GM23338 (cell line): ENCODE measurements at regions not wholly inside any gene's neighbourhood (a gene's known extent, or its start where the extent isn't known, plus 50 kb on each side); places are given as distances from the start of the nearest gene placed in this dataset.

Source experiments
- ATAC-seq: fragments of 200-7000 bp; cut with Tn5 transposase; 3 replicates; pipeline ENCODE4 v1.9.1; 2020
- DNase-seq: peaks from one replicate; pipeline ENCODE4 v3.0.0-alpha.2; 2015; ENCODE audit warnings: low spot score
- H2AFZ ChIP-seq: fragments of 200-600 bp; sonication (generic); 2 replicates; pipeline ENCODE4 v1.8.0; 2016; ENCODE audit warnings: antibody characterized with exemption, mild to moderate bottlenecking, moderate library complexity
- H3F3A ChIP-seq: fragments of 200-600 bp; sonication (generic); replicated peaks from 2 replicates; pipeline ENCODE4 v1.8.0; 2017; ENCODE audit warnings: antibody characterized with exemption, mixed run types, low read depth
- H3K27ac ChIP-seq: fragments of 200-600 bp; sonication (generic); 2 replicates; pipeline ENCODE4 v1.6.1; 2016; ENCODE audit warnings: low read depth
- H3K27me3 ChIP-seq: fragments of 200-600 bp; sonication (generic); 2 replicates; pipeline ENCODE4 v1.8.0; 2016; ENCODE audit warnings: mild to moderate bottlenecking, mixed run types, moderate library complexity; ENCODE audit not compliant: insufficient read depth
- H3K36me3 ChIP-seq: fragments of 200-600 bp; sonication (generic); 2 replicates; pipeline ENCODE4 v1.8.0; 2016; ENCODE audit warnings: mild to moderate bottlenecking; ENCODE audit not compliant: insufficient read depth
- H3K4me1 ChIP-seq: fragments of 200-600 bp; sonication (generic); 2 replicates; pipeline ENCODE4 v1.8.0; 2016; ENCODE audit warnings: mild to moderate bottlenecking, moderate library complexity; ENCODE audit not compliant: insufficient read depth
- H3K4me2 ChIP-seq: fragments of 200-600 bp; sonication (generic); 2 replicates; pipeline ENCODE4 v1.7.1; 2017; ENCODE audit warnings: mixed run types
- H3K4me3 ChIP-seq: fragments of 200-600 bp; sonication (generic); 2 replicates; pipeline ENCODE4 v1.6.1; 2016; ENCODE audit warnings: mixed run types
- H3K79me2 ChIP-seq: fragments of 200-600 bp; sonication (generic); replicated peaks from 2 replicates; pipeline ENCODE4 v1.8.0; 2017; ENCODE audit warnings: mild to moderate bottlenecking; ENCODE audit not compliant: insufficient read depth
- H3K9me2 ChIP-seq: fragments of 200-600 bp; sonication (generic); 2 replicates; pipeline ENCODE4 v1.8.0; 2017; ENCODE audit not compliant: insufficient read depth
- H4K20me1 ChIP-seq: fragments of 200-600 bp; sonication (generic); replicated peaks from 2 replicates; pipeline ENCODE4 v1.8.0; 2017; ENCODE audit warnings: mild to moderate bottlenecking; ENCODE audit not compliant: insufficient read depth
- H3K27ac Mint-ChIP-seq: 2 replicates; pipeline ENCODE4 v1.8.0; 2020; ENCODE audit warnings: inconsistent platforms, mild to moderate bottlenecking, moderate library complexity, mixed read lengths
- H3K27me3 Mint-ChIP-seq: 3 replicates; pipeline ENCODE4 v1.8.0; 2022; ENCODE audit warnings: low read depth, mild to moderate bottlenecking, moderate library complexity, mixed read lengths, inconsistent platforms; ENCODE audit not compliant: insufficient read depth, poor library complexity
- H3K36me3 Mint-ChIP-seq: 3 replicates; pipeline ENCODE4 v1.8.0; 2021; ENCODE audit warnings: low read depth, mild to moderate bottlenecking, inconsistent platforms, moderate library complexity, mixed read lengths
- H3K4me1 Mint-ChIP-seq: 3 replicates; pipeline ENCODE4 v1.8.0; 2020; ENCODE audit warnings: mild to moderate bottlenecking, inconsistent platforms, mixed read lengths
- H3K4me3 Mint-ChIP-seq: 3 replicates; pipeline ENCODE4 v1.8.0; 2021; ENCODE audit warnings: moderate library complexity, mild to moderate bottlenecking, inconsistent platforms, mixed read lengths
- H3K9me3 Mint-ChIP-seq: 3 replicates; pipeline ENCODE4 v1.8.0; 2020; ENCODE audit warnings: moderate library complexity, mild to moderate bottlenecking, inconsistent platforms, mixed read lengths
- CREB1 ChIP-seq: fragments of 250-450 bp; sonication (Bioruptor Pico); IDR thresholded peaks from 2 replicates; pipeline ENCODE4 v1.5.0; 2020; ENCODE audit warnings: low read depth, mild to moderate bottlenecking, moderate library complexity
- EZH2phosphoT487 ChIP-seq: fragments of 200-600 bp; sonication (generic); IDR thresholded peaks from one replicate; pipeline ENCODE4 v1.8.1; 2018; ENCODE audit warnings: antibody characterized with exemption; ENCODE audit not compliant: unreplicated experiment
- POLR2AphosphoS5 ChIP-seq: IDR thresholded peaks from 2 replicates; pipeline ENCODE4 v1.6.1; 2016; ENCODE audit warnings: antibody characterized with exemption, low read depth
- STAT1 ChIP-seq: IDR thresholded peaks from one replicate; pipeline ENCODE4 v1.6.1; 2016; ENCODE audit warnings: antibody characterized with exemption; ENCODE audit not compliant: unreplicated experiment
- ZNF114 ChIP-seq: fragments of 250-450 bp; sonication (Bioruptor Pico); IDR thresholded peaks from 2 replicates; pipeline ENCODE4 v1.5.0; 2020; ENCODE audit warnings: mild to moderate bottlenecking, moderate library complexity
- TF ChIP-seq, protein P1 (sequence below), 2 experiments: fragments of 200-600 bp in 1 of 2; sonication (generic) in 1 of 2; conservative IDR thresholded peaks; 2 replicates each; pipeline versions ENCODE4 v1.5.1 to v1.6.1; 2016 to 2017; ENCODE audit warnings: antibody characterized with exemption in 2 of 2, low read depth in 2 of 2, mild to moderate bottlenecking in 2 of 2, moderate library complexity in 1 of 2
- TF ChIP-seq, protein P2 (sequence below): IDR thresholded peaks from one replicate; pipeline ENCODE4 v1.6.1; 2018; ENCODE audit warnings: antibody characterized with exemption; ENCODE audit not compliant: unreplicated experiment

DNA sequence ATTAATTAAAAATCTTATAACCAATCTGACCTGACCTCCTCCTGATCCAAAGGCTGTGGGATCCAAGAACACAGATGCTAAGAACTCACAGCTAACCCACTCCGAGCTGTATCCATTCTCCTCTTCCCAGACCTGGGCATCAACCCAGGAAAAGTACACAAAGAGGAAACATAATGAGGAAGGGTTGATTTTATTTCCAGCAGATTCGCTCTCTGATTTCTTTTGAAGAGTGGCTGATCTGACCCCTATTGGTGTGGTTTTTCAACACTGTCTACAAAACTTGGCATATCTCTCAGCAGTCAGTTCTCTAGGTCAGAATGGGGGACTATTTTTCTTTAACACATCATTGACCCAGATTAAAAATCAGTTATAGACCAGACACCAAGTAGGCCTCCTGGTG, 201.9 kb upstream of the UBASH3B start:
- Histone ChIP-seq H3K79me2 (no peaks in the 10 kb centered on the region), H2AFZ (peak overlapping the region; percentile 64; the same call in 1 of the 2 replicates), H3K4me1 (no peaks in the 10 kb centered on the region), H3K27me3 (no peaks in the 10 kb centered on the region), H4K20me1 (no peaks in the 10 kb centered on the region), H3K4me3 (no peak overlapping the region), H3F3A (no peaks in the 10 kb centered on the region), H3K36me3 (no peaks in the 10 kb centered on the region), H3K4me2 (no peak overlapping the region), H3K9me2 (no peaks in the 10 kb centered on the region), H3K27ac (no peak overlapping the region)
- TF ChIP-seq, protein P1, sequence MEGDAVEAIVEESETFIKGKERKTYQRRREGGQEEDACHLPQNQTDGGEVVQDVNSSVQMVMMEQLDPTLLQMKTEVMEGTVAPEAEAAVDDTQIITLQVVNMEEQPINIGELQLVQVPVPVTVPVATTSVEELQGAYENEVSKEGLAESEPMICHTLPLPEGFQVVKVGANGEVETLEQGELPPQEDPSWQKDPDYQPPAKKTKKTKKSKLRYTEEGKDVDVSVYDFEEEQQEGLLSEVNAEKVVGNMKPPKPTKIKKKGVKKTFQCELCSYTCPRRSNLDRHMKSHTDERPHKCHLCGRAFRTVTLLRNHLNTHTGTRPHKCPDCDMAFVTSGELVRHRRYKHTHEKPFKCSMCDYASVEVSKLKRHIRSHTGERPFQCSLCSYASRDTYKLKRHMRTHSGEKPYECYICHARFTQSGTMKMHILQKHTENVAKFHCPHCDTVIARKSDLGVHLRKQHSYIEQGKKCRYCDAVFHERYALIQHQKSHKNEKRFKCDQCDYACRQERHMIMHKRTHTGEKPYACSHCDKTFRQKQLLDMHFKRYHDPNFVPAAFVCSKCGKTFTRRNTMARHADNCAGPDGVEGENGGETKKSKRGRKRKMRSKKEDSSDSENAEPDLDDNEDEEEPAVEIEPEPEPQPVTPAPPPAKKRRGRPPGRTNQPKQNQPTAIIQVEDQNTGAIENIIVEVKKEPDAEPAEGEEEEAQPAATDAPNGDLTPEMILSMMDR (conservative IDR thresholded peaks at IDR 0.05; ENCODE audit: low read depth in 2 of 2) = 0 out of 4 replicates have a peak, but pooled peaks of 1 of the 2 experiments have one; percentile 3
- no peak for TF ChIP-seq CREB1 (CRISPR knock-in tag)
- Mint-ChIP-seq H3K27ac (no peak overlapping the region), H3K4me3 (no peak overlapping the region), H3K27me3 (no peaks in the 10 kb centered on the region), H3K36me3 (no peaks in the 10 kb centered on the region; the same call in 2 of the 3 replicates), H3K4me1 (peaks cover 5% of the 10 kb centered on the region; the same call in 2 of the 3 replicates), H3K9me3 (peaks cover 3% of the 10 kb centered on the region; the same call in 2 of the 3 replicates)
- ATAC-seq = no peak
- DNase-seq = no peak

DNA sequence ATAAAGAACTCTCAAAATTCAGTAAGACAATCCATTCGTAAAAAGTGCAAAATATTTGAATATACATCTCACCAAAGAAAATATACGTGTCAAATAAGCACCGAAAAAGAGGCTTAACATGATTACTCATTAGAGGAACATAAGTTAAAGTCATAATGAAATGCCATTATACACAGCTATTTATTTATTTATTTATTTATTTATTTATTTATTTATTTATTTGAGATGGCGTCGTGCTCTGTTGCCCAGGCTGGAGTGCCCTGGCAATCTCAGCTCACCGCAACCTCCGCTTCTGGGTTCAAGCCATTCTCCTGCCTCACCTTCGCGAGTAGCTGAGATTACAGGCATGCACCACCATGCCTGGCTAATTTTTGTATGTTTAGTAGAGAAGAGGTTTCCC, 203.6 kb upstream of the UBASH3B start:
- Mint-ChIP-seq H3K27ac (no peak overlapping the region), H3K36me3 (no peaks in the 10 kb centered on the region), H3K4me3 (no peak overlapping the region), H3K4me1 (peaks cover 5% of the 10 kb centered on the region; the same call in 2 of the 3 replicates), H3K9me3 (no peaks in the 10 kb centered on the region; the same call in 2 of the 3 replicates), H3K27me3 (no peaks in the 10 kb centered on the region)
- Histone ChIP-seq H3K79me2 (no peaks in the 10 kb centered on the region), H3K4me2 (no peak overlapping the region), H3K9me2 (no peaks in the 10 kb centered on the region), H3K4me1 (no peaks in the 10 kb centered on the region), H3K27me3 (no peaks in the 10 kb centered on the region), H2AFZ (no peak overlapping the region), H3F3A (no peaks in the 10 kb centered on the region), H3K36me3 (no peaks in the 10 kb centered on the region), H4K20me1 (no peaks in the 10 kb centered on the region), H3K27ac (no peak overlapping the region), H3K4me3 (no peak overlapping the region)
- TF ChIP-seq EZH2phosphoT487 (no peak), POLR2AphosphoS5 (no peak), STAT1 (no peak), ZNF114 (CRISPR knock-in tag) (no peak)
- TF ChIP-seq, protein P2, sequence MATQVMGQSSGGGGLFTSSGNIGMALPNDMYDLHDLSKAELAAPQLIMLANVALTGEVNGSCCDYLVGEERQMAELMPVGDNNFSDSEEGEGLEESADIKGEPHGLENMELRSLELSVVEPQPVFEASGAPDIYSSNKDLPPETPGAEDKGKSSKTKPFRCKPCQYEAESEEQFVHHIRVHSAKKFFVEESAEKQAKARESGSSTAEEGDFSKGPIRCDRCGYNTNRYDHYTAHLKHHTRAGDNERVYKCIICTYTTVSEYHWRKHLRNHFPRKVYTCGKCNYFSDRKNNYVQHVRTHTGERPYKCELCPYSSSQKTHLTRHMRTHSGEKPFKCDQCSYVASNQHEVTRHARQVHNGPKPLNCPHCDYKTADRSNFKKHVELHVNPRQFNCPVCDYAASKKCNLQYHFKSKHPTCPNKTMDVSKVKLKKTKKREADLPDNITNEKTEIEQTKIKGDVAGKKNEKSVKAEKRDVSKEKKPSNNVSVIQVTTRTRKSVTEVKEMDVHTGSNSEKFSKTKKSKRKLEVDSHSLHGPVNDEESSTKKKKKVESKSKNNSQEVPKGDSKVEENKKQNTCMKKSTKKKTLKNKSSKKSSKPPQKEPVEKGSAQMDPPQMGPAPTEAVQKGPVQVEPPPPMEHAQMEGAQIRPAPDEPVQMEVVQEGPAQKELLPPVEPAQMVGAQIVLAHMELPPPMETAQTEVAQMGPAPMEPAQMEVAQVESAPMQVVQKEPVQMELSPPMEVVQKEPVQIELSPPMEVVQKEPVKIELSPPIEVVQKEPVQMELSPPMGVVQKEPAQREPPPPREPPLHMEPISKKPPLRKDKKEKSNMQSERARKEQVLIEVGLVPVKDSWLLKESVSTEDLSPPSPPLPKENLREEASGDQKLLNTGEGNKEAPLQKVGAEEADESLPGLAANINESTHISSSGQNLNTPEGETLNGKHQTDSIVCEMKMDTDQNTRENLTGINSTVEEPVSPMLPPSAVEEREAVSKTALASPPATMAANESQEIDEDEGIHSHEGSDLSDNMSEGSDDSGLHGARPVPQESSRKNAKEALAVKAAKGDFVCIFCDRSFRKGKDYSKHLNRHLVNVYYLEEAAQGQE = no peak
- DNase-seq (no peak), ATAC-seq (no peak)
